ENCODE measurements at regions not wholly inside any gene's neighbourhood (a gene's known extent, or its start where the extent isn't known, plus 50 kb on each side); places are given as distances from the start of the nearest gene placed in this dataset.

DNA sequence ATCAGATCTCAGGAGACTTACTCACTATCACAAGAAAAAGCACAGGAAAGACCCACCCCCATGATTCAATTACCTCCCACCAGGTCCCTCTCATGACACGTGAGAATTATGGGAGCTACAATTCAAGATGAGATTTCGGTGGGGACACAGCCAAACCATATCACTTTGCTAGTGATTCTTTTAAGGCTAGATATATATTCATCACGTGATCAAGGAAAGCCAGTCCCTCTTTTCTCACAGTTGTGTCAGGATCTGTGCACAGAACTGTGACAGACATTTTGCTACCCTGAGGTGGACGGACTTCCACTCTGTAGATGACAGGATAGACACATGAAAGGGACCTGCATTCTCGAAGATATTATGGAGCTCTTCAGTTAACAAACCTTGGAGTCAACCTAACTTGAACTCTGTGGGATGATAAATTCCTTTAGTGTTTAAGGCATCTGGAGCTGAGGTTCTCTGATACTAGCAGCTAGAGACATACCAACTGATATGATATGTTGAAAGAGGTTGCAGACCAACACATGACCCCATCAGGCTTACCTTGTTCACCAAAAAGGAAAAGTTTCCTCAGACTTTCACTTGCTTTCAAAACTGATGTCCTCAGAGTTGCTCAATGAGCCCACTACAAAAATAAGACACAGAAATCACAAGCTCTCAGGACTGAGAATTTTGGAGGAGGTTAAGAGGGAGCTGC, 66.3 kb upstream of the SCG2 start (continued):
- TF ChIP-seq, protein P1, sequence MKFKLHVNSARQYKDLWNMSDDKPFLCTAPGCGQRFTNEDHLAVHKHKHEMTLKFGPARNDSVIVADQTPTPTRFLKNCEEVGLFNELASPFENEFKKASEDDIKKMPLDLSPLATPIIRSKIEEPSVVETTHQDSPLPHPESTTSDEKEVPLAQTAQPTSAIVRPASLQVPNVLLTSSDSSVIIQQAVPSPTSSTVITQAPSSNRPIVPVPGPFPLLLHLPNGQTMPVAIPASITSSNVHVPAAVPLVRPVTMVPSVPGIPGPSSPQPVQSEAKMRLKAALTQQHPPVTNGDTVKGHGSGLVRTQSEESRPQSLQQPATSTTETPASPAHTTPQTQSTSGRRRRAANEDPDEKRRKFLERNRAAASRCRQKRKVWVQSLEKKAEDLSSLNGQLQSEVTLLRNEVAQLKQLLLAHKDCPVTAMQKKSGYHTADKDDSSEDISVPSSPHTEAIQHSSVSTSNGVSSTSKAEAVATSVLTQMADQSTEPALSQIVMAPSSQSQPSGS (tag by site-specific recombination; IDR thresholded peaks at IDR 0.05; ENCODE audit: low read depth): no peak
- TF ChIP-seq ZNF837 (tag by site-specific recombination; IDR thresholded peaks at IDR 0.05) (no peak), MZF1 (tag by site-specific recombination; IDR thresholded peaks at IDR 0.05; ENCODE audit: borderline replicate concordance) (no peak), ZNF266 (tag by site-specific recombination; IDR thresholded peaks at IDR 0.05; ENCODE audit: low read depth) (no peak)
- TF ChIP-seq, protein P2, sequence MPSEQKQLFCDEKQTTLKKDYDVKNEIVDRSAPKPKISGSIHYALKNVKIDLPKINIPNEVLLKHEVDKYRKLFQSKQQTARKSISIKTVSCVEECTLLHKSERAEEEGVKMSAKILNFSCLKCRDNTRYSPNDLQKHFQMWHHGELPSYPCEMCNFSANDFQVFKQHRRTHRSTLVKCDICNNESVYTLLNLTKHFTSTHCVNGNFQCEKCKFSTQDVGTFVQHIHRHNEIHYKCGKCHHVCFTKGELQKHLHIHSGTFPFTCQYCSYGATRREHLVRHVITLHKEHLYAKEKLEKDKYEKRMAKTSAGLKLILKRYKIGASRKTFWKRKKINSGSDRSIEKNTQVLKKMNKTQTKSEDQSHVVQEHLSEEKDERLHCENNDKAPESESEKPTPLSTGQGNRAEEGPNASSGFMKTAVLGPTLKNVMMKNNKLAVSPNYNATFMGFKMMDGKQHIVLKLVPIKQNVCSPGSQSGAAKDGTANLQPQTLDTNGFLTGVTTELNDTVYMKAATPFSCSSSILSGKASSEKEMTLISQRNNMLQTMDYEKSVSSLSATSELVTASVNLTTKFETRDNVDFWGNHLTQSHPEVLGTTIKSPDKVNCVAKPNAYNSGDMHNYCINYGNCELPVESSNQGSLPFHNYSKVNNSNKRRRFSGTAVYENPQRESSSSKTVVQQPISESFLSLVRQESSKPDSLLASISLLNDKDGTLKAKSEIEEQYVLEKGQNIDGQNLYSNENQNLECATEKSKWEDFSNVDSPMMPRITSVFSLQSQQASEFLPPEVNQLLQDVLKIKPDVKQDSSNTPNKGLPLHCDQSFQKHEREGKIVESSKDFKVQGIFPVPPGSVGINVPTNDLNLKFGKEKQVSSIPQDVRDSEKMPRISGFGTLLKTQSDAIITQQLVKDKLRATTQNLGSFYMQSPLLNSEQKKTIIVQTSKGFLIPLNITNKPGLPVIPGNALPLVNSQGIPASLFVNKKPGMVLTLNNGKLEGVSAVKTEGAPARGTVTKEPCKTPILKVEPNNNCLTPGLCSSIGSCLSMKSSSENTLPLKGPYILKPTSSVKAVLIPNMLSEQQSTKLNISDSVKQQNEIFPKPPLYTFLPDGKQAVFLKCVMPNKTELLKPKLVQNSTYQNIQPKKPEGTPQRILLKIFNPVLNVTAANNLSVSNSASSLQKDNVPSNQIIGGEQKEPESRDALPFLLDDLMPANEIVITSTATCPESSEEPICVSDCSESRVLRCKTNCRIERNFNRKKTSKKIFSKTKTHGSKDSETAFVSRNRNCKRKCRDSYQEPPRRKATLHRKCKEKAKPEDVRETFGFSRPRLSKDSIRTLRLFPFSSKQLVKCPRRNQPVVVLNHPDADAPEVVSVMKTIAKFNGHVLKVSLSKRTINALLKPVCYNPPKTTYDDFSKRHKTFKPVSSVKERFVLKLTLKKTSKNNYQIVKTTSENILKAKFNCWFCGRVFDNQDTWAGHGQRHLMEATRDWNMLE (tag by site-specific recombination; conservative IDR thresholded peaks at IDR 0.05; ENCODE audit: low read depth): no peak

DNA sequence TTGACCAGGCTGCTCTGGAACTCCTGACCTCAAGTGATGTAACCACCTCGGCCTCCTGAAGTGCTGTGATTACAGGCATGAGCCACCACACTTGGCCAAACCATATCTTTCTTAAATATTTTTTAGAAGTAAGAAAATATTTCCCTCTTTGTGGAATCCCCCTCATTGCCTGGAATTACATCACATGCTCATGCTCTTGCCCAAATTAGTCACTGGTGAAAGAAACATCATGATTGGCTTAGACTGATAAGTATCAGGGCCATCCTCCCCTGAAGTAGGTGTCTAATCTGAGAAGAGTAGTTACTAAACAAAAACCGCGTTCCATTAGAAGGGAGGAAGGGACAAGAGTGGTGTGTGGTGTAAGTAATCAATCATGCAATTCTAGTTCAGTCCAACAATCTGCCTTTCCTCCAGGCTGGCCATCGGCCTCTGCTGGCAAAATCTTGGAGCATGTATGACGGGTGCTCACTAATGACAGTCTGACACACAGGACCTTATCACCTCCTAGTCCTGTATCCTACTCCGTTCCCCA, 52.3 kb upstream of the SCG2 start:
- ChIA-PET CTCF (interaction anchor here (0.6 kb wide), 1 partner anchor 163 kb away, joined by 3 read pairs; no protein-coding TSS in a partner anchor), POLR2A (no interaction called here)
- Histone ChIP-seq H3K9me3 (ENCODE audit: control insufficient read depth, insufficient read depth, low read depth, low read length) (no peaks in the 10 kb centered on the region), H3K4me1 (ENCODE audit: control insufficient read depth, insufficient read depth, low read length) (no peaks in the 10 kb centered on the region), H3K4me3 (ENCODE audit: low read depth, low read length) (no peak overlapping the region), H3K27ac (ENCODE audit: extremely low read depth, low read depth, low read length) (no peak overlapping the region), H3K36me3 (ENCODE audit: control insufficient read depth in 2 of 2, insufficient read depth in 1 of 2, low read length in 2 of 2) (no peaks in the 10 kb centered on the region)
- TF ChIP-seq HOXD13 (CRISPR knock-in tag; IDR thresholded peaks at IDR 0.05; ENCODE audit: borderline replicate concordance) (no peak), SP3 (tag by site-specific recombination; IDR thresholded peaks at IDR 0.05) (no peak), ZNF561 (tag by site-specific recombination; IDR thresholded peaks at IDR 0.05; ENCODE audit: borderline replicate concordance) (no peak), ZNF174 (tag by site-specific recombination; IDR thresholded peaks at IDR 0.05) (no peak), ZNF701 (tag by site-specific recombination; IDR thresholded peaks at IDR 0.05) (no peak), SP7 (tag by site-specific recombination; IDR thresholded peaks at IDR 0.05) (no peak), BCL11B (tag by site-specific recombination; IDR thresholded peaks at IDR 0.05; ENCODE audit: low read depth) (no peak), MEIS1 (CRISPR knock-in tag; IDR thresholded peaks at IDR 0.05; ENCODE audit: borderline replicate concordance) (no peak), OSR2 (tag by site-specific recombination; IDR thresholded peaks at IDR 0.05) (no peak), ZNF777 (tag by site-specific recombination; IDR thresholded peaks at IDR 0.05; ENCODE audit: borderline replicate concordance) (no peak)
- TF ChIP-seq, protein P1 (tag by site-specific recombination; IDR thresholded peaks at IDR 0.05; ENCODE audit: low read depth): no peak
- TF ChIP-seq, protein P3, sequence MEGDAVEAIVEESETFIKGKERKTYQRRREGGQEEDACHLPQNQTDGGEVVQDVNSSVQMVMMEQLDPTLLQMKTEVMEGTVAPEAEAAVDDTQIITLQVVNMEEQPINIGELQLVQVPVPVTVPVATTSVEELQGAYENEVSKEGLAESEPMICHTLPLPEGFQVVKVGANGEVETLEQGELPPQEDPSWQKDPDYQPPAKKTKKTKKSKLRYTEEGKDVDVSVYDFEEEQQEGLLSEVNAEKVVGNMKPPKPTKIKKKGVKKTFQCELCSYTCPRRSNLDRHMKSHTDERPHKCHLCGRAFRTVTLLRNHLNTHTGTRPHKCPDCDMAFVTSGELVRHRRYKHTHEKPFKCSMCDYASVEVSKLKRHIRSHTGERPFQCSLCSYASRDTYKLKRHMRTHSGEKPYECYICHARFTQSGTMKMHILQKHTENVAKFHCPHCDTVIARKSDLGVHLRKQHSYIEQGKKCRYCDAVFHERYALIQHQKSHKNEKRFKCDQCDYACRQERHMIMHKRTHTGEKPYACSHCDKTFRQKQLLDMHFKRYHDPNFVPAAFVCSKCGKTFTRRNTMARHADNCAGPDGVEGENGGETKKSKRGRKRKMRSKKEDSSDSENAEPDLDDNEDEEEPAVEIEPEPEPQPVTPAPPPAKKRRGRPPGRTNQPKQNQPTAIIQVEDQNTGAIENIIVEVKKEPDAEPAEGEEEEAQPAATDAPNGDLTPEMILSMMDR (tag by site-specific recombination; IDR thresholded peaks at IDR 0.05): no peak

Measured in HEK293 (cell line).